Epithelial cell of esophagus (primary cell): ENCODE measurements at regions not wholly inside any gene's neighbourhood (a gene's known extent, or its start where the extent isn't known, plus 50 kb on each side); places are given as distances from the start of the nearest gene placed in this dataset.

Experiments used
- DNase-seq: peaks from one replicate; pipeline ENCODE4 v3.0.0; 2010; ENCODE audit warnings: low read depth
- H3K4me3 ChIP-seq: 2 replicates; pipeline ENCODE4 v1.5.1; 2011; ENCODE audit warnings: mild to moderate bottlenecking, low read length, control low read depth
- CTCF ChIP-seq: IDR thresholded peaks from 2 replicates; pipeline ENCODE4 v1.5.1; 2011; ENCODE audit warnings: low read depth, mild to moderate bottlenecking, low read length, control low read depth, inconsistent platforms; ENCODE audit not compliant: insufficient read depth; ENCODE audit errors: missing control alignments

GRCh38 chr1:185627761-185628501 is 106.3 kb upstream of the HMCN1 start:
- no peak for TF ChIP-seq CTCF

GRCh38 chr1:185627171-185627570 is 107.0 kb upstream of the HMCN1 start:
- DNase-seq, result no peak
- TF ChIP-seq CTCF, result no peak
- H3K4me3 ChIP-seq, result no peak overlapping the region

More at GRCh38 chr1:185627761-185628501, 106.3 kb upstream of the HMCN1 start:
- DNase-seq, result no peak
- no peak overlapping the region for H3K4me3 ChIP-seq

- no peak overlapping the region for H3K4me3 ChIP-seq
- no peak for DNase-seq
- TF ChIP-seq CTCF, result no peak
These were observed 107.8 kb upstream of the HMCN1 start for GRCh38 chr1:185626344-185626743.

- H3K4me3 ChIP-seq, result no peak overlapping the region
- no peak for DNase-seq
- TF ChIP-seq CTCF, result no peak
These were observed 123.2 kb upstream of the HMCN1 start for GRCh38 chr1:185610954-185611353.

GRCh38 chr1:185608177-185608576 is 126.0 kb upstream of the HMCN1 start:
- no peak overlapping the region for H3K4me3 ChIP-seq
- no peak for DNase-seq
- no peak for TF ChIP-seq CTCF

GRCh38 chr1:185603158-185603557 is 131.0 kb upstream of the HMCN1 start:
- DNase-seq, result no peak
- no peak overlapping the region for H3K4me3 ChIP-seq
- no peak for TF ChIP-seq CTCF

- TF ChIP-seq CTCF, result no peak
- no peak for DNase-seq
- no peak overlapping the region for H3K4me3 ChIP-seq
These were observed 133.0 kb upstream of the HMCN1 start for GRCh38 chr1:185601189-185601588.
